ENCODE measurements at regions not wholly inside any gene's neighbourhood (a gene's known extent, or its start where the extent isn't known, plus 50 kb on each side); places are given as distances from the start of the nearest gene placed in this dataset.

DNA sequence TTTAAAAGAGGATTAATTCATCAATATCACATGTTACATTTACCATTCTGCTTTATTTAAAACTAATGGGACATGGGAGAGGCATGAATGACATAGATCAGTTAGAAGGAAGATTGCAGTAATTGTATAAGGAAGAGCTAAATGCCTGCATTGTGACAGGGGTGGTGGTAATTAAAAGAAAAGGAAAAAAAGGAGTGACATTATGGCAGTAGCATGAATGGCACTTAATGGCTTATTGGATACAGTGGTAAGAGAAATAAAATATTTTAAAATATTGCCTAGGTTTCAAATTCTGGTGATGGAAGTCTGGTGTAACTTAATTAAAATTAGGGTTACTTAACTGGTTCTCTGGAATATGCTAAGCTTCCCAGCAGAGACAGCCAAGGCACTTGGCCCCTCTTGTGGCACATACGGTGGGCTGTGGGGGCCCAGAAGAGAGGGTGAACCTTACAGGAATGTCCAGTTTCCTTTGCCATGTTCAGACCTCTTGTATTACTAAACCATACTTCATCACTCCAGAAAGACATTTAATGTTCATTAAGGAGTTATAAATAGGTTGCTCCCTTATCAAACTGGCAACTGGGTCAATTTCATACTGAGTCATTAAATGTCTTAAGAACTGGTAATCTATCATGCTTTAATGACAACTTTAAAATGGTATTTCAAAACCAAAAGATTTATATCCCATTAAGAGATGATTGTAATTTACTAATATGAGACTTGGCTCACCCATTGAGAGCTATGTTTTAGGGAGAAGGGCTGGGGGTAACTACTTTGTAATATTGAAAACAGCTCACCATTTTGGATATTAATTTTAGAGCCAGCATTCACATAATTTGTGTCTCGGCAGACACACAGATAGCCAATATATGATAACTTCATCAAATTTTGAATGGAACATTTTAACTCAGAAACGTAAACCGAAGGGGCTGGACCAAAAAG lies 798.9 kb upstream of the PIK3C3 start:
- ATAC-seq (no peak), FAIRE-seq (no peak), DNase-seq (ENCODE audit: low read depth, low spot score) (no peak)
- WGBS (ENCODE audit: insufficient coverage, insufficient replicate concordance, low lambda C conversion rate, missing lambda C conversion rate), result 24% methylated on average over 4 of the region's 4 CpGs
- Histone ChIP-seq H2AFZ (ENCODE audit: control insufficient read depth, low read depth, low read length) (no peak overlapping the region), H3K4me3 (no peak overlapping the region), H3K79me2 (ENCODE audit: control insufficient read depth, insufficient read depth, low read length) (no peaks in the 10 kb centered on the region), H4K20me1 (ENCODE audit: control insufficient read depth, insufficient read depth) (no peaks in the 10 kb centered on the region), H3K36me3 (ENCODE audit: control insufficient read depth in 2 of 2, insufficient read depth in 2 of 2, low read length in 1 of 2) (no peaks in the 10 kb centered on the region), H3K9me3 (replicated peaks; ENCODE audit: control insufficient read depth, insufficient read depth, low read length) (no peaks in the 10 kb centered on the region), H3K4me2 (ENCODE audit: control insufficient read depth, insufficient read depth) (no peak overlapping the region), H3K27ac (ENCODE audit: control insufficient read depth, insufficient read depth) (no peak overlapping the region), H3K4me1 (ENCODE audit: control insufficient read depth, insufficient read depth, low read length) (no peaks in the 10 kb centered on the region), H3K9ac (ENCODE audit: control insufficient read depth, insufficient read depth, low read length) (no peak overlapping the region), H3K27me3 (replicated peaks in 1 of 2; ENCODE audit: control insufficient read depth in 2 of 2, insufficient read depth in 2 of 2, low read length in 1 of 2) (no peaks in the 10 kb centered on the region)
- BruUV-seq (replicated peaks), result no TSS peak
- ChIA-PET RAD21 (ENCODE audit: unreplicated experiment) (no interaction called here), CTCF (interaction anchor here (0.6 kb wide), 1 partner anchor 186 kb away, joined by 3 read pairs; no protein-coding TSS in a partner anchor), SMC1A (ENCODE audit: uncharacterized antibody, unreplicated experiment) (no interaction called here), POLR2A (no interaction called here)
- in situ Hi-C loops (cut with MboI) (no loop called here), intact Hi-C loops (cut with micrococcal nuclease; ENCODE audit: unreplicated experiment) (no loop called here)
- no peak for TF ChIP-seq HDGF (IDR thresholded peaks at IDR 0.05)
- no peak for TF ChIP-seq EP300 (IDR thresholded peaks at IDR 0.05; ENCODE audit: borderline replicate concordance in 1 of 2, control insufficient read depth in 1 of 2, low read depth in 2 of 2, low read length in 2 of 2)
- TF ChIP-seq, protein P1, sequence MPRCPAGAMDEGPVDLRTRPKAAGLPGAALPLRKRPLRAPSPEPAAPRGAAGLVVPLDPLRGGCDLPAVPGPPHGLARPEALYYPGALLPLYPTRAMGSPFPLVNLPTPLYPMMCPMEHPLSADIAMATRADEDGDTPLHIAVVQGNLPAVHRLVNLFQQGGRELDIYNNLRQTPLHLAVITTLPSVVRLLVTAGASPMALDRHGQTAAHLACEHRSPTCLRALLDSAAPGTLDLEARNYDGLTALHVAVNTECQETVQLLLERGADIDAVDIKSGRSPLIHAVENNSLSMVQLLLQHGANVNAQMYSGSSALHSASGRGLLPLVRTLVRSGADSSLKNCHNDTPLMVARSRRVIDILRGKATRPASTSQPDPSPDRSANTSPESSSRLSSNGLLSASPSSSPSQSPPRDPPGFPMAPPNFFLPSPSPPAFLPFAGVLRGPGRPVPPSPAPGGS (IDR thresholded peaks at IDR 0.05; ENCODE audit: borderline replicate concordance, insufficient read depth, low read depth, low read length, poor library complexity, severe bottlenecking), result no peak
- TF ChIP-seq, protein P2, sequence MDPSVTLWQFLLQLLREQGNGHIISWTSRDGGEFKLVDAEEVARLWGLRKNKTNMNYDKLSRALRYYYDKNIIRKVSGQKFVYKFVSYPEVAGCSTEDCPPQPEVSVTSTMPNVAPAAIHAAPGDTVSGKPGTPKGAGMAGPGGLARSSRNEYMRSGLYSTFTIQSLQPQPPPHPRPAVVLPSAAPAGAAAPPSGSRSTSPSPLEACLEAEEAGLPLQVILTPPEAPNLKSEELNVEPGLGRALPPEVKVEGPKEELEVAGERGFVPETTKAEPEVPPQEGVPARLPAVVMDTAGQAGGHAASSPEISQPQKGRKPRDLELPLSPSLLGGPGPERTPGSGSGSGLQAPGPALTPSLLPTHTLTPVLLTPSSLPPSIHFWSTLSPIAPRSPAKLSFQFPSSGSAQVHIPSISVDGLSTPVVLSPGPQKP (IDR thresholded peaks at IDR 0.05; ENCODE audit: low read depth, low read length), result no peak
- no peak for TF ChIP-seq BMI1 (IDR thresholded peaks at IDR 0.05; ENCODE audit: borderline replicate concordance)
- TF ChIP-seq TCF3 (IDR thresholded peaks at IDR 0.05; ENCODE audit: borderline replicate concordance, insufficient read depth, low read depth, low read length), result no peak
- TF ChIP-seq ZNF274 (IDR thresholded peaks at IDR 0.05; ENCODE audit: insufficient read depth, insufficient read length), result no peak
- TF ChIP-seq, protein P3, sequence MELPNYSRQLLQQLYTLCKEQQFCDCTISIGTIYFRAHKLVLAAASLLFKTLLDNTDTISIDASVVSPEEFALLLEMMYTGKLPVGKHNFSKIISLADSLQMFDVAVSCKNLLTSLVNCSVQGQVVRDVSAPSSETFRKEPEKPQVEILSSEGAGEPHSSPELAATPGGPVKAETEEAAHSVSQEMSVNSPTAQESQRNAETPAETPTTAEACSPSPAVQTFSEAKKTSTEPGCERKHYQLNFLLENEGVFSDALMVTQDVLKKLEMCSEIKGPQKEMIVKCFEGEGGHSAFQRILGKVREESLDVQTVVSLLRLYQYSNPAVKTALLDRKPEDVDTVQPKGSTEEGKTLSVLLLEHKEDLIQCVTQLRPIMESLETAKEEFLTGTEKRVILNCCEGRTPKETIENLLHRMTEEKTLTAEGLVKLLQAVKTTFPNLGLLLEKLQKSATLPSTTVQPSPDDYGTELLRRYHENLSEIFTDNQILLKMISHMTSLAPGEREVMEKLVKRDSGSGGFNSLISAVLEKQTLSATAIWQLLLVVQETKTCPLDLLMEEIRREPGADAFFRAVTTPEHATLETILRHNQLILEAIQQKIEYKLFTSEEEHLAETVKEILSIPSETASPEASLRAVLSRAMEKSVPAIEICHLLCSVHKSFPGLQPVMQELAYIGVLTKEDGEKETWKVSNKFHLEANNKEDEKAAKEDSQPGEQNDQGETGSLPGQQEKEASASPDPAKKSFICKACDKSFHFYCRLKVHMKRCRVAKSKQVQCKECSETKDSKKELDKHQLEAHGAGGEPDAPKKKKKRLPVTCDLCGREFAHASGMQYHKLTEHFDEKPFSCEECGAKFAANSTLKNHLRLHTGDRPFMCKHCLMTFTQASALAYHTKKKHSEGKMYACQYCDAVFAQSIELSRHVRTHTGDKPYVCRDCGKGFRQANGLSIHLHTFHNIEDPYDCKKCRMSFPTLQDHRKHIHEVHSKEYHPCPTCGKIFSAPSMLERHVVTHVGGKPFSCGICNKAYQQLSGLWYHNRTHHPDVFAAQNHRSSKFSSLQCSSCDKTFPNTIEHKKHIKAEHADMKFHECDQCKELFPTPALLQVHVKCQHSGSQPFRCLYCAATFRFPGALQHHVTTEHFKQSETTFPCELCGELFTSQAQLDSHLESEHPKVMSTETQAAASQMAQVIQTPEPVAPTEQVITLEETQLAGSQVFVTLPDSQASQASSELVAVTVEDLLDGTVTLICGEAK (IDR thresholded peaks at IDR 0.05; ENCODE audit: borderline replicate concordance), result no peak
- no peak for TF ChIP-seq SRF (IDR thresholded peaks at IDR 0.05; ENCODE audit: low read depth in 2 of 2, low read length in 2 of 2)
- TF ChIP-seq PAX8 (IDR thresholded peaks at IDR 0.05), result no peak
- no peak for TF ChIP-seq CBFB (IDR thresholded peaks at IDR 0.05; ENCODE audit: low read depth)
- no peak for TF ChIP-seq SP1 (IDR thresholded peaks at IDR 0.05; ENCODE audit: low read depth, low read length)
- no peak for TF ChIP-seq NBN (IDR thresholded peaks at IDR 0.05)
- TF ChIP-seq POLR2AphosphoS2 (IDR thresholded peaks at IDR 0.05; ENCODE audit: low read depth, low read length), result no peak

Data from GM12878 (cell line).